ENCODE measurements at regions not wholly inside any gene's neighbourhood (a gene's known extent, or its start where the extent isn't known, plus 50 kb on each side); places are given as distances from the start of the nearest gene placed in this dataset.
A peak's percentile ranks its signal among the peaks of the same experiment; 100 is the strongest.
"Not testable (repeated sequence)": the region's sequence is repeated elsewhere in the genome, so short reads cannot be mapped to it uniquely, and the experiment has no call there.

GRCh38 chr4:75422998-75423397 lies 91.2 kb downstream of the RCHY1 start:
- Mint-ChIP-seq H3K9me3 (peaks cover 0 to 8% (median 4%) of the 10 kb centered on the region in 3 donors), H3K4me3 (no peak overlapping the region), H3K4me1 (peaks cover 0 to 1% (median 0%) of the 10 kb centered on the region in 3 donors), H3K27me3 (peaks cover 16% of the 10 kb centered on the region), H3K27ac (no peak overlapping the region), H3K36me3 (no peaks in the 10 kb centered on the region)

GRCh38 chr4:75412746-75413145 lies 101.5 kb downstream of the RCHY1 start:
- peaks cover 3% of the 10 kb centered on the region for H3K27me3 Mint-ChIP-seq
- no peak overlapping the region for H3K4me3 Mint-ChIP-seq
- H3K4me1 Mint-ChIP-seq: peaks cover 0 to 1% (median 0%) of the 10 kb centered on the region in 3 donors
- H3K36me3 Mint-ChIP-seq: no peaks in the 10 kb centered on the region
- H3K27ac Mint-ChIP-seq: no peak overlapping the region
- H3K9me3 Mint-ChIP-seq: peaks cover 3 to 7% (median 4%) of the 10 kb centered on the region in 3 donors

- no peak overlapping the region for H3K27ac Mint-ChIP-seq
- H3K36me3 Mint-ChIP-seq: no peaks in the 10 kb centered on the region
- peaks cover 11% of the 10 kb centered on the region for H3K27me3 Mint-ChIP-seq
- H3K4me3 Mint-ChIP-seq: no peak overlapping the region
- H3K4me1 Mint-ChIP-seq: peaks cover 0 to 2% (median 0%) of the 10 kb centered on the region in 3 donors
- H3K9me3 Mint-ChIP-seq: peaks cover 0 to 4% (median 0%) of the 10 kb centered on the region in 3 donors
Observed at GRCh38 chr4:75398501-75398900, 115.7 kb downstream of the RCHY1 start.

GRCh38 chr4:75391489-75392166 lies 122.6 kb downstream of the RCHY1 start:
- no peaks in the 10 kb centered on the region for H3K9me3 Mint-ChIP-seq
- H3K36me3 Mint-ChIP-seq: no peaks in the 10 kb centered on the region
- H3K4me3 Mint-ChIP-seq: peak overlapping the region in 1 of 4 donors; percentile 66
- no peak overlapping the region for H3K27ac Mint-ChIP-seq
- H3K27me3 Mint-ChIP-seq: peaks cover 15% of the 10 kb centered on the region
- H3K4me1 Mint-ChIP-seq: peaks cover 8 to 12% (median 9%) of the 10 kb centered on the region in 3 donors

- H3K4me3 Mint-ChIP-seq, H3K36me3 Mint-ChIP-seq: not testable (repeated sequence)
Observed at GRCh38 chr4:75386426-75386825, 127.8 kb downstream of the RCHY1 start.

GRCh38 chr4:75385106-75385505 lies 129.1 kb downstream of the RCHY1 start:
- H3K4me1 Mint-ChIP-seq: no peaks in the 10 kb centered on the region

More at GRCh38 chr4:75386426-75386825, 127.8 kb downstream of the RCHY1 start:
- H3K4me1 Mint-ChIP-seq, H3K27me3 Mint-ChIP-seq, H3K9me3 Mint-ChIP-seq, H3K27ac Mint-ChIP-seq: not testable (repeated sequence)

GRCh38 chr4:75376543-75376942 lies 137.7 kb downstream of the RCHY1 start:
- Mint-ChIP-seq H3K4me3 (no peak overlapping the region), H3K36me3 (peaks cover 3% of the 10 kb centered on the region), H3K27me3 (peaks cover 14% of the 10 kb centered on the region), H3K4me1 (peaks cover 0 to 2% (median 0%) of the 10 kb centered on the region in 3 donors), H3K27ac (no peak overlapping the region), H3K9me3 (peaks cover 0 to 11% (median 7%) of the 10 kb centered on the region in 3 donors)

More at GRCh38 chr4:75385106-75385505, 129.1 kb downstream of the RCHY1 start:
- Mint-ChIP-seq H3K9me3 (peaks cover 0 to 4% (median 0%) of the 10 kb centered on the region in 3 donors), H3K4me3 (no peak overlapping the region), H3K36me3 (no peaks in the 10 kb centered on the region), H3K27me3 (peaks cover 3% of the 10 kb centered on the region), H3K27ac (no peak overlapping the region)

- Mint-ChIP-seq H3K4me1 (peaks cover 0 to 2% (median 0%) of the 10 kb centered on the region in 3 donors), H3K9me3 (peaks cover 0 to 2% (median 0%) of the 10 kb centered on the region in 3 donors), H3K27me3 (peaks cover 8% of the 10 kb centered on the region), H3K27ac (no peak overlapping the region), H3K36me3 (peaks cover 1% of the 10 kb centered on the region), H3K4me3 (no peak overlapping the region)
Observed at GRCh38 chr4:75371915-75372314, 142.3 kb downstream of the RCHY1 start.

- Mint-ChIP-seq H3K4me3 (no peak overlapping the region), H3K27ac (no peak overlapping the region), H3K9me3 (no peaks in the 10 kb centered on the region)
Observed at GRCh38 chr4:75370576-75370975, 143.6 kb downstream of the RCHY1 start.

GRCh38 chr4:75345423-75345822 lies 168.8 kb downstream of the RCHY1 start:
- H3K9me3 Mint-ChIP-seq: no peaks in the 10 kb centered on the region
- no peaks in the 10 kb centered on the region for H3K4me1 Mint-ChIP-seq
- H3K27me3 Mint-ChIP-seq: peaks cover 3% of the 10 kb centered on the region
- no peak overlapping the region for H3K27ac Mint-ChIP-seq
- no peaks in the 10 kb centered on the region for H3K36me3 Mint-ChIP-seq
- H3K4me3 Mint-ChIP-seq: no peak overlapping the region

More at GRCh38 chr4:75370576-75370975, 143.6 kb downstream of the RCHY1 start:
- Mint-ChIP-seq H3K4me1 (no peaks in the 10 kb centered on the region), H3K36me3 (peaks cover 1% of the 10 kb centered on the region), H3K27me3 (peaks cover 2% of the 10 kb centered on the region)

- Mint-ChIP-seq H3K27me3 (peaks cover 3% of the 10 kb centered on the region), H3K4me1 (no peaks in the 10 kb centered on the region), H3K27ac (no peak overlapping the region), H3K4me3 (no peak overlapping the region), H3K36me3 (no peaks in the 10 kb centered on the region), H3K9me3 (no peaks in the 10 kb centered on the region)
Observed at GRCh38 chr4:75344915-75345314, 169.3 kb downstream of the RCHY1 start.

GRCh38 chr4:75343333-75343732 lies 170.9 kb downstream of the RCHY1 start:
- Mint-ChIP-seq H3K4me3 (no peak overlapping the region), H3K36me3 (no peaks in the 10 kb centered on the region), H3K27me3 (peaks cover 3% of the 10 kb centered on the region), H3K9me3 (no peaks in the 10 kb centered on the region), H3K4me1 (no peaks in the 10 kb centered on the region), H3K27ac (no peak overlapping the region)

GRCh38 chr4:75340561-75340960 lies 173.6 kb downstream of the RCHY1 start:
- H3K36me3 Mint-ChIP-seq: peaks cover 1% of the 10 kb centered on the region
- no peak overlapping the region for H3K27ac Mint-ChIP-seq
- H3K27me3 Mint-ChIP-seq: peaks cover 3% of the 10 kb centered on the region
- no peak overlapping the region for H3K4me3 Mint-ChIP-seq
- H3K9me3 Mint-ChIP-seq: peaks cover 0 to 2% (median under 1%) of the 10 kb centered on the region in 3 donors
- no peaks in the 10 kb centered on the region for H3K4me1 Mint-ChIP-seq

- Mint-ChIP-seq H3K36me3 (peaks cover 3% of the 10 kb centered on the region), H3K4me3 (no peak overlapping the region), H3K9me3 (peaks cover 2 to 3% (median 3%) of the 10 kb centered on the region in 3 donors), H3K27me3 (peaks cover 1% of the 10 kb centered on the region), H3K4me1 (no peaks in the 10 kb centered on the region), H3K27ac (no peak overlapping the region)
Observed at GRCh38 chr4:75338352-75338880, 175.8 kb downstream of the RCHY1 start.

GRCh38 chr4:75327804-75328512 lies 186.2 kb downstream of the RCHY1 start:
- Mint-ChIP-seq H3K27ac (no peak overlapping the region), H3K4me1 (no peaks in the 10 kb centered on the region), H3K27me3 (peaks cover 5% of the 10 kb centered on the region), H3K4me3 (no peak overlapping the region), H3K9me3 (peaks cover 0 to 2% (median 1%) of the 10 kb centered on the region in 3 donors), H3K36me3 (peaks cover 3% of the 10 kb centered on the region)

Measured in IgD-negative memory B cell (primary cell).